HG02763 (cell line): ENCODE measurements at regions not wholly inside any gene's neighbourhood (a gene's known extent, or its start where the extent isn't known, plus 50 kb on each side); places are given as distances from the start of the nearest gene placed in this dataset.

Source experiments
- ATAC-seq: cut with Tn5 transposase; IDR thresholded peaks from one replicate; pipeline ENCODE4 v1.9.1; 2021; ENCODE audit warnings: mild to moderate bottlenecking, moderate library complexity; ENCODE audit not compliant: unreplicated experiment

DNA sequence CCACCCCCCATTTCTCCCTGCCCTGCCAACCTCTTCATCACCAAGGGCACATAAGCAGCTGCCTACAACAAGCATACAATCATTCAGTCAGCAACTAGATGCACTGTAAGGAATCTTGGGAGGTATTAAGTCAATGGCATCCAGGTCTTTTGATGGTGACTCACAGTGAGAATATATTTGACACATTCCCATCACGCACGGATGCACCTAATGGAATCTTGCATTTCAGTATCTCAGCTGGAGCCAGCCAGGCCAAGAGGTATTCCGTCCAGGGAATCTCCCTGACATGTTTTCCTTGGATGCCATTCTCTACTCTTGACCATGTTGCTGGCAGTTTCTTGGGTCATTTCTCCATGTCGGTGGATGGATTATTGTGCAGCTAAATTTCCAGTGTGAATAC is 73.9 kb upstream of the CAPRIN2 start:
- no peak for ATAC-seq

GRCh38 chr12:30827101-30828066 is 72.6 kb upstream of the CAPRIN2 start:
- ATAC-seq, result no peak

DNA sequence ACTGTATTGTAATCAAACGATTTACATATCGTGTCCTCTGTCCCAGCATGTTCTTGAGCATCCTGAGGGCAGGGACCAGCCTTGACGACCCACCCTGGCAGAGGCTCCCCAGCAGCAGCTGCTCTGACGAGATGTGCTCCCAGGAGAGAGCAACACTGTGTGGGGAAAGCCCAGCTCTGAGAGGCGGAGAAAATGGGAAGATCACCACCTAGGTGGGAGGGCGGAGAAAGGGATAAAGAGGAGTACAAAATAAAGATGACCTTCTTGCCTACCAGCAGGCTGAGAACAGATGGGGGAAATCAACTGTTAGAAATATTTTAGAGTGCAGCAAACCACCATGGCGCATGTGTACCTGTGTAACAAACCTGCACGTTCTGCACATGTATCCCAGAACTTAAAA is 71.5 kb upstream of the CAPRIN2 start:
- ATAC-seq, result no peak

- ATAC-seq, result no peak
Observed at GRCh38 chr12:30825341-30825740, 70.6 kb upstream of the CAPRIN2 start.

GRCh38 chr12:30824311-30824710 is 69.6 kb upstream of the CAPRIN2 start:
- ATAC-seq, result no peak

DNA sequence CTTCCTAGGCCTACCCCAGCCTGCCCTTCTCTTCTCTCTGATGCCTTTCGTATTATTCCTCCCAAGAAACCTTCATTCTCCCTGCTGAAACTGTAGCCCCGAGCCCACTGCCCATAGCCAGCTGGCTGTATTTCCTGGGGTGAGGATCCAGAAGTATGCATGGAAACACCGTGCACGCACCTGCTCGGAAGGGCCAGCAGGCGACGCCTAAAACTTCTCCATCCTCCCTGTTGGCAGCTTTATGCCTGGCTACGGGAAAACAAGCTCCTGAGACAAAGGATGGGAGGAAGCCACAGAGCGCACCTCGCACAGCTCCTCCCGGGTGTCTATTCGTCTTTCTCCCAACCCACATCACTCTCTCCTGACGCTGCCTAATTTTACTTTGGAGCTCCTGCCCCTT is 69.0 kb upstream of the CAPRIN2 start:
- ATAC-seq, result no peak

DNA sequence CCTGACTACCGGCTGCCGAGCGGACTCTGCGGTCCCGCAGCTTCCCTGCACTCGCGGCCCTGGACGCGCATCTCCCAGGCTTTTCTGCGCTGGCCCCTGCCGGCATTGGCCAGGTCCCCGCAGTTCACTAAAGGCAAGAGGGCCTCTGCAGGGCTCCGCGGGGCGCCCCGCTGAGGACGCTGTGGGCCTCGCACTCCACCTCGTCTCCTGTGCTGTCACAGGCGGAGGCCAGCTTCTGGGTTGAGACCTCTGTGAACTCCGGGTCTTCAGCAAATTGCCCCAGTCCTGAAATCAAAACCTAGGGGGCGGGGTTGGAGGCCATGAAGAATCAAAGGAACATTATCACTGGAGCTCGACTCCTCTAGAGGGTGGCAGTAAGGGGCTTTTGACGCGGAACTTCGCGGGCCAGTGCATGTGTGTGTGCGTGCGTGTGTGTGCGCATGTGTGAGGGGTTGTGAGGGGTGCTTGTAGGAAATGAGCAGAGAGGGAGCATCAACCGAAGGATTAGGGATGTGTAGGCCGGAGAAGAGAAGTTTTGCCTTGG is 68.5 kb upstream of the CAPRIN2 start:
- ATAC-seq, result peak; percentile 30

- ATAC-seq, result peak; percentile 69
Observed at GRCh38 chr12:30822385-30823155, 67.8 kb upstream of the CAPRIN2 start.

DNA sequence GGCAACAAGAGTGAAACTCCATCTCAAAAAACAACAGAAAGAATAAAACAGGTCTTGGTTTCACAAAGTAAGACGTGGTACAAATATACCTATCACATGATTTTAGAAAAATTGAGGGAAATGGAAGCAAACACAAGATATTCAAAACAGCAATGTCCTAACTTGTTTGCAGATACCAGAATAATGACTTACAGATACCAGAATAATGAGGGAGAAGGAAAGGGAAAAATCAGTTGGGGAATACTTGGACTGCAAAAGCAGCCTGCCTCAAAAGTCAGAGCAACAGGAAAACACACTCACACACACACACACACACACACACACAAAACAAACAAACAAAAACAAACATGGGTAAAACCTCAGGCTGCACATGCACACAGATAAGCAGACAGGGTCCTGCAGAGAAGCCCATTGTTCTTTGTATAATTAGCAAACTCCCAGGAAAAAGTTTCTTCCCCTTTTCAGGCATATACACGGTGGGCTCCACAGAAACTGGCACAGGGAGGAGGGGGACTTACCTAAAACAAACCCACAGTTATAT is 65.7 kb upstream of the CAPRIN2 start:
- no peak for ATAC-seq

DNA sequence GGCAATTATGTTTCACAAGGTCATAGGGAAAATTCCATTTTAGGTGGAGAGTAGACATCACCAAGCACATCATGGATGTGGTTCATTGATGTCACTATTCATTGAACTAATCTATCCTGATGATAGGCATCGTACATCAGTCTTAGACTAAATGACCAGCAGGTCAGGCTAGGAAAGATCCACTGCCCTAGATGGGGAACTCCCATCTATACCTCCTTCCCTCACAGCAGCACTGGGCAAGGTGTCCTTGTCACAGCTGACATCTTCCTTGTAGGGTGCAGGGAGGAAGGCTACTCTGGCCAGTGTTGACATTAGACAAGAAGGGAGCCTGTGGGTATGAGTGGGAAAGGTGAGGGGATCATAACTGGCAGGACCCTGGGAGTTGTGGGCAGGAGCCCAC is 63.8 kb upstream of the CAPRIN2 start:
- ATAC-seq, result no peak

GRCh38 chr12:30816742-30817465 is 62.2 kb upstream of the CAPRIN2 start:
- no peak for ATAC-seq

- ATAC-seq, result no peak
Observed at GRCh38 chr12:30814295-30814655, 59.5 kb upstream of the CAPRIN2 start.

DNA sequence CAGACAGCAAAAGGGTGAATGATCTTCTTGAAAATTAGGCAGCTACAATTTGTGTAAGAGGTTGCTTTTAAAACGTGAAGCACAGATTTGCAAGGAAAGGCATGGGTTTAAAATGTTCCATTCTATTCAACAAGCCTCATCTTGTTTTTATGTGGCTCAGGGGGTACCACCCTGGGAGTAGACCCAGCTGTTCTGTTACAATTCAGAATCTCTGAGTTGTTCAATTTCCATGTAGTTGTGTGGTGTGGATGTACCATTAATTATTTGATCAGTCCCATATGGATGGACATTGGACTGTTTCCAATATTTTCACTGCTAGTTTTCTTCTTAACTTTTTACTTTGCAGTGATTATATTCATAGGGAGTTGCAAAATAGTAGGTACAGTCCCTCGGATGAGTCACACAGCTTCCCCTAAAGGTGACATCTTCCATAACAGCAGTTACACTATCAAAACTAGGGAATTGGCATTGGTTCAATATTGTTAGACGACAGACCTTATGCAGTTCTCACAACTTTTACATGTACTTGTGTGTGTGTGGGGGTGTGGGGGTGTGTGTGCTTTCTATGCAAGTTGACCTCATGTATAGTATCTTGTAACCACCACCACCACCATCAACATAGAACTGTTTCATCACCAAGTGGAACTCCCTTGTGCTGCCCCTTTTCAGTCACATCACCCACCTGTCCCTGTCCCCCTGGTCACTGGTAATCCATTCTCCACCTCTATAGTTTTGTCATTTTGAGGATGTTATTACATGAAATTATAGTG is 59.0 kb upstream of the CAPRIN2 start:
- ATAC-seq, result no peak

DNA sequence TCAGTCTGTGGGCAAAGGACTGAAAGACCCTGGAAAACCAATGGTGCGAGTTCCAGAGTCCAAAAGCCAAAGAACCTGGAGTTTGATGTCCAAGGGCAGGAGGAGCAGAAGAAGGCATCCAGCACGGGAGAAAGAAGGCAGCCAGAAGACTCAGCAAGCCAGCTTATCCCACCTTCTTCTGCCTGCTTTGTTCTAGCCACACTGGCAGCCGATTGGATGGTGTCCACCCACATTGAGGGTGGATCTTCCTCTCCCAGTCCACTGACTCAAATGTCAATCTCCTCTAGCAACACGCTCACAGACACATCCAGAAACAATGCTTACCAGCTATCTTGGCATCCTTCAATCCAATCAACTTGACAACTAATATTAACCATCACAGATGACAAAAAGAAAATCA is 57.2 kb upstream of the CAPRIN2 start:
- ATAC-seq, result no peak

DNA sequence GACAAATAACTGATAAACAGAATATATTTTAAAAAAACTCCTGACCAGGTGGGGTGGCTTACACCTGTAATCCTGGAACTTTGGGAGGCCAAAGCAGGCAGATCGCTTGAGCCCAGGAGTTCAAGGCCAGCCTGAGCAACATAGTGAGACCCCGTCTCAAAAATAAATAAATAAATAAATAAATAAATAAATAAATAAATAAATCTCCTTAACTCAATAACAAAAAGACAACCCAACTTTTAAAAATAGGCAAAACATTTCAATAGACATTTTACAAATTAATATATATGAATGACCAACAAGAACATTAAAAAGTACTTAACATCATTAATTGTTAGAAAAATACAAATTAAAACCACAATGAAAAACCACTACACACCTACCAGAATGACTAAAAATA is 56.2 kb upstream of the CAPRIN2 start:
- no peak for ATAC-seq

- ATAC-seq, result no peak
Observed at GRCh38 chr12:30807695-30808034, 52.9 kb upstream of the CAPRIN2 start.

GRCh38 chr12:30806989-30807694 is 52.4 kb upstream of the CAPRIN2 start:
- ATAC-seq, result no peak

DNA sequence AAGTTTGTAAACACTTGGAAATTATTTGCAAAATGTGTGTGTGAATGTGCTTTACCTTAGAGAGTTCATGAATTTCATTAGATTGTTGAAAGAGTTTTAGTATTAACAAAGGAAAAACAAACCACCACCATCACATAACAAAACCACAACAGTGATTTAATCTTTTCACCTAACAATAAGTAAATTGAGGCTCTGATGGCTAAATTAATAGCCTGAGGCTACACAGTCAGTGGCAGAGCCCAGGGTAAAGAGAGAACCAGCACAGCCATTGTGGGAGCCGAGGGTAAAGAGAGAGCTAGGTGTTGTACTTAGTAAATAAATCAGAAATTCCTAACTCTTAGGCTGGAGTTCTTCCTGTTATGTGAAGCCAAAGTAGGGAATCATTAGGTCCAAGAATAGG is 51.2 kb upstream of the CAPRIN2 start:
- no peak for ATAC-seq
